H1 (cell line): ENCODE measurements at regions not wholly inside any gene's neighbourhood (a gene's known extent, or its start where the extent isn't known, plus 50 kb on each side); places are given as distances from the start of the nearest gene placed in this dataset.

ENCODE experiments used
- BCL11A ChIP-seq, 2 experiments: IDR thresholded peaks; one replicate each; pipeline ENCODE4 v1.6.1; 2011; ENCODE audit warnings: low read depth in 2 of 2, low read length in 2 of 2, mild to moderate bottlenecking in 2 of 2
- PHF8 ChIP-seq: fragments of 200-600 bp; sonication (generic); conservative IDR thresholded peaks from 2 replicates; pipeline ENCODE4 v1.7.1; 2012; ENCODE audit warnings: low read depth, mild to moderate bottlenecking, inconsistent platforms, low read length, moderate library complexity
- SP1 ChIP-seq: IDR thresholded peaks from 2 replicates; pipeline ENCODE4 v1.6.1; 2011; ENCODE audit warnings: low read depth, low read length
- TF ChIP-seq, protein P1 (sequence below): fragments of 300-600 bp; sonication (generic); IDR thresholded peaks from 2 replicates; pipeline ENCODE4 v1.7.1; 2012; ENCODE audit warnings: low read length, moderate library complexity, mild to moderate bottlenecking, inconsistent platforms; ENCODE audit not compliant: insufficient replicate concordance

- TF ChIP-seq, protein P1, sequence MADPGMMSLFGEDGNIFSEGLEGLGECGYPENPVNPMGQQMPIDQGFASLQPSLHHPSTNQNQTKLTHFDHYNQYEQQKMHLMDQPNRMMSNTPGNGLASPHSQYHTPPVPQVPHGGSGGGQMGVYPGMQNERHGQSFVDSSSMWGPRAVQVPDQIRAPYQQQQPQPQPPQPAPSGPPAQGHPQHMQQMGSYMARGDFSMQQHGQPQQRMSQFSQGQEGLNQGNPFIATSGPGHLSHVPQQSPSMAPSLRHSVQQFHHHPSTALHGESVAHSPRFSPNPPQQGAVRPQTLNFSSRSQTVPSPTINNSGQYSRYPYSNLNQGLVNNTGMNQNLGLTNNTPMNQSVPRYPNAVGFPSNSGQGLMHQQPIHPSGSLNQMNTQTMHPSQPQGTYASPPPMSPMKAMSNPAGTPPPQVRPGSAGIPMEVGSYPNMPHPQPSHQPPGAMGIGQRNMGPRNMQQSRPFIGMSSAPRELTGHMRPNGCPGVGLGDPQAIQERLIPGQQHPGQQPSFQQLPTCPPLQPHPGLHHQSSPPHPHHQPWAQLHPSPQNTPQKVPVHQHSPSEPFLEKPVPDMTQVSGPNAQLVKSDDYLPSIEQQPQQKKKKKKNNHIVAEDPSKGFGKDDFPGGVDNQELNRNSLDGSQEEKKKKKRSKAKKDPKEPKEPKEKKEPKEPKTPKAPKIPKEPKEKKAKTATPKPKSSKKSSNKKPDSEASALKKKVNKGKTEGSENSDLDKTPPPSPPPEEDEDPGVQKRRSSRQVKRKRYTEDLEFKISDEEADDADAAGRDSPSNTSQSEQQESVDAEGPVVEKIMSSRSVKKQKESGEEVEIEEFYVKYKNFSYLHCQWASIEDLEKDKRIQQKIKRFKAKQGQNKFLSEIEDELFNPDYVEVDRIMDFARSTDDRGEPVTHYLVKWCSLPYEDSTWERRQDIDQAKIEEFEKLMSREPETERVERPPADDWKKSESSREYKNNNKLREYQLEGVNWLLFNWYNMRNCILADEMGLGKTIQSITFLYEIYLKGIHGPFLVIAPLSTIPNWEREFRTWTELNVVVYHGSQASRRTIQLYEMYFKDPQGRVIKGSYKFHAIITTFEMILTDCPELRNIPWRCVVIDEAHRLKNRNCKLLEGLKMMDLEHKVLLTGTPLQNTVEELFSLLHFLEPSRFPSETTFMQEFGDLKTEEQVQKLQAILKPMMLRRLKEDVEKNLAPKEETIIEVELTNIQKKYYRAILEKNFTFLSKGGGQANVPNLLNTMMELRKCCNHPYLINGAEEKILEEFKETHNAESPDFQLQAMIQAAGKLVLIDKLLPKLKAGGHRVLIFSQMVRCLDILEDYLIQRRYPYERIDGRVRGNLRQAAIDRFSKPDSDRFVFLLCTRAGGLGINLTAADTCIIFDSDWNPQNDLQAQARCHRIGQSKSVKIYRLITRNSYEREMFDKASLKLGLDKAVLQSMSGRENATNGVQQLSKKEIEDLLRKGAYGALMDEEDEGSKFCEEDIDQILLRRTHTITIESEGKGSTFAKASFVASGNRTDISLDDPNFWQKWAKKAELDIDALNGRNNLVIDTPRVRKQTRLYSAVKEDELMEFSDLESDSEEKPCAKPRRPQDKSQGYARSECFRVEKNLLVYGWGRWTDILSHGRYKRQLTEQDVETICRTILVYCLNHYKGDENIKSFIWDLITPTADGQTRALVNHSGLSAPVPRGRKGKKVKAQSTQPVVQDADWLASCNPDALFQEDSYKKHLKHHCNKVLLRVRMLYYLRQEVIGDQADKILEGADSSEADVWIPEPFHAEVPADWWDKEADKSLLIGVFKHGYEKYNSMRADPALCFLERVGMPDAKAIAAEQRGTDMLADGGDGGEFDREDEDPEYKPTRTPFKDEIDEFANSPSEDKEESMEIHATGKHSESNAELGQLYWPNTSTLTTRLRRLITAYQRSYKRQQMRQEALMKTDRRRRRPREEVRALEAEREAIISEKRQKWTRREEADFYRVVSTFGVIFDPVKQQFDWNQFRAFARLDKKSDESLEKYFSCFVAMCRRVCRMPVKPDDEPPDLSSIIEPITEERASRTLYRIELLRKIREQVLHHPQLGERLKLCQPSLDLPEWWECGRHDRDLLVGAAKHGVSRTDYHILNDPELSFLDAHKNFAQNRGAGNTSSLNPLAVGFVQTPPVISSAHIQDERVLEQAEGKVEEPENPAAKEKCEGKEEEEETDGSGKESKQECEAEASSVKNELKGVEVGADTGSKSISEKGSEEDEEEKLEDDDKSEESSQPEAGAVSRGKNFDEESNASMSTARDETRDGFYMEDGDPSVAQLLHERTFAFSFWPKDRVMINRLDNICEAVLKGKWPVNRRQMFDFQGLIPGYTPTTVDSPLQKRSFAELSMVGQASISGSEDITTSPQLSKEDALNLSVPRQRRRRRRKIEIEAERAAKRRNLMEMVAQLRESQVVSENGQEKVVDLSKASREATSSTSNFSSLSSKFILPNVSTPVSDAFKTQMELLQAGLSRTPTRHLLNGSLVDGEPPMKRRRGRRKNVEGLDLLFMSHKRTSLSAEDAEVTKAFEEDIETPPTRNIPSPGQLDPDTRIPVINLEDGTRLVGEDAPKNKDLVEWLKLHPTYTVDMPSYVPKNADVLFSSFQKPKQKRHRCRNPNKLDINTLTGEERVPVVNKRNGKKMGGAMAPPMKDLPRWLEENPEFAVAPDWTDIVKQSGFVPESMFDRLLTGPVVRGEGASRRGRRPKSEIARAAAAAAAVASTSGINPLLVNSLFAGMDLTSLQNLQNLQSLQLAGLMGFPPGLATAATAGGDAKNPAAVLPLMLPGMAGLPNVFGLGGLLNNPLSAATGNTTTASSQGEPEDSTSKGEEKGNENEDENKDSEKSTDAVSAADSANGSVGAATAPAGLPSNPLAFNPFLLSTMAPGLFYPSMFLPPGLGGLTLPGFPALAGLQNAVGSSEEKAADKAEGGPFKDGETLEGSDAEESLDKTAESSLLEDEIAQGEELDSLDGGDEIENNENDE: no peak
- TF ChIP-seq BCL11A (IDR thresholded peaks at IDR 0.05; ENCODE audit: low read depth in 2 of 2, low read length in 2 of 2) (no peak), SP1 (no peak), PHF8 (no peak)
- TF ChIP-seq, all 59 proteins: peak for 0
Measured at GRCh38 chr10:61188691-61189090, 244.7 kb upstream of the RHOBTB1 start (continued).
